Fibroblast of mammary gland (primary cell): ENCODE measurements at regions not wholly inside any gene's neighbourhood (a gene's known extent, or its start where the extent isn't known, plus 50 kb on each side); places are given as distances from the start of the nearest gene placed in this dataset.

Source experiments
- DNase-seq: peaks from one replicate; pipeline ENCODE4 v3.0.0-alpha.2; 2010; ENCODE audit warnings: low read depth
- H3K4me3 ChIP-seq: 2 replicates; pipeline ENCODE4 v1.5.1; 2011; ENCODE audit warnings: low read depth, mild to moderate bottlenecking, low read length, moderate library complexity; ENCODE audit not compliant: control insufficient read depth
- TF ChIP-seq, protein P1 (sequence below): conservative IDR thresholded peaks from 2 replicates; pipeline ENCODE4 v1.5.1; 2011; ENCODE audit warnings: low read depth, low read length, inconsistent platforms; ENCODE audit not compliant: control insufficient read depth, insufficient read depth

DNA sequence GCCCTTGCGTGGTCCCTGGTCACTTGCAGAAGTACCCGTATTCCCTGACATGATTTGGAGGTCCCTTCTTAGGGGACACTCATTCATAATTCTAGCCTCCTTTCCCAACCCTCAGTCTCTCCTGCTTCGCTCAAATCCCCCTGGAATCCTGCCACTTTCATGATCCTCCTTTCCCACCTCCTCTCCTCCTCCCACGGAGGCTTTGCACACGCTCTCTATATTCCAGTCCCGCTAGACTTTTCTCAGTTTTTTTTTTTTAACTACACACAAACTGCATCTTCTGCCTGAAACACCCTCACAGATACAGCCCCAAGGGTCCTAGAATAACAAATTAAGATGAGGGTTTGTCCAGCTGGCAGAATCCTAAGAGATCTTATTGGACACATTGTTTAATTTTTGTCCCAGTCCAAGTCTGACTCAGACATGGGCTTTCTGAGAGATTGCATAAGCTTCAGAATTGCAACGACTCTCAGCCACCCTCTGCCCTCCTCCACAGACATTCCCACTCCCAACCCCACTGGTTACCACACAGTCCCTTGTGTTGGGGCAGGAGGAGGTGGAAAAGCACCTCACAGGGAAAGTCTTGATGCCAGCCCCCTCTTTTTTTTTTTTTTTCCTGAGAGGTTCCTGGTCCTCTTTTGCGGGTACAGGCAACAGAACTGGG, 739.5 kb upstream of the EEF2KMT start:
- no peak for DNase-seq
- no peak overlapping the region for H3K4me3 ChIP-seq
- TF ChIP-seq, protein P1, sequence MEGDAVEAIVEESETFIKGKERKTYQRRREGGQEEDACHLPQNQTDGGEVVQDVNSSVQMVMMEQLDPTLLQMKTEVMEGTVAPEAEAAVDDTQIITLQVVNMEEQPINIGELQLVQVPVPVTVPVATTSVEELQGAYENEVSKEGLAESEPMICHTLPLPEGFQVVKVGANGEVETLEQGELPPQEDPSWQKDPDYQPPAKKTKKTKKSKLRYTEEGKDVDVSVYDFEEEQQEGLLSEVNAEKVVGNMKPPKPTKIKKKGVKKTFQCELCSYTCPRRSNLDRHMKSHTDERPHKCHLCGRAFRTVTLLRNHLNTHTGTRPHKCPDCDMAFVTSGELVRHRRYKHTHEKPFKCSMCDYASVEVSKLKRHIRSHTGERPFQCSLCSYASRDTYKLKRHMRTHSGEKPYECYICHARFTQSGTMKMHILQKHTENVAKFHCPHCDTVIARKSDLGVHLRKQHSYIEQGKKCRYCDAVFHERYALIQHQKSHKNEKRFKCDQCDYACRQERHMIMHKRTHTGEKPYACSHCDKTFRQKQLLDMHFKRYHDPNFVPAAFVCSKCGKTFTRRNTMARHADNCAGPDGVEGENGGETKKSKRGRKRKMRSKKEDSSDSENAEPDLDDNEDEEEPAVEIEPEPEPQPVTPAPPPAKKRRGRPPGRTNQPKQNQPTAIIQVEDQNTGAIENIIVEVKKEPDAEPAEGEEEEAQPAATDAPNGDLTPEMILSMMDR: no peak

DNA sequence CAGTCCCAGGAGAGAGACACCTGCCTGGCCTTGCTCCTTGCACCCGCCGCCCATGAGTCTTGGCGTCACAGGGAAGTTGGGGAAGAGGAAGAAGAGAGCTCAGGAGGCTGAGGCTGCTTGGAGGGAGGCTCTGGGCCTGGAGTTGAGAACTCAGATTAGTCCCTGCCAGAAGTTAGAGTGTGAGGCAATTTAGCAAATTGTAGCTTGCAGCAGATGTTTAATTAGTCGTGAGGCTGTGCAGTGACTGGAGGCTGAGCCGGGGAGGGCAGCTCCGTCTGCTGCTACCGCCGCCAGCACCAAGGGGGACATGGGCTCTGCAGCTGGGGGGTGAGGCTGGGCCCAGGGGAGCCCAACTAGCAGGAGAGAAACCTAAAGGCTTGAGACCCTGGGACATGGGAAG, 738.3 kb upstream of the EEF2KMT start:
- H3K4me3 ChIP-seq: no peak overlapping the region
- TF ChIP-seq, protein P1: no peak
- DNase-seq: no peak

DNA sequence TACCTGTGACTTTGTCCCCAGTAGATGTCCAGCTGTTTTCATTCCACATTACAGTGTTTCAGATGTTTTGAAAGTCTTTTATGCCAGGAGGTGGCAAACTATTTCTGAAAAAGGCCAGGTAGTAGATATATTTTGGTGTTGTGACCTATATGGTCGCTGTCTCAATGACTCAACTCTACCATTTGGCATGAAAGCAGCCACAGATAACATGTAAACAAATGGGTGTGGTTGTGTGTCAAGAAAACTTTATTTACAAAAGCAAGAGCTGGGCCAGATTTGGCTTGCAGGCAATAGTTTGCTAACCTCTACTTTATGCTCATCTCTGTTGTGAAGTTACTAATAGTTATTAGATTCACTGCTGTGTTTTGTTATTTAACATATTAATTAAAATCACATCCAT, 728.7 kb upstream of the EEF2KMT start:
- DNase-seq: no peak
- TF ChIP-seq, protein P1: no peak
- H3K4me3 ChIP-seq: no peak overlapping the region

DNA sequence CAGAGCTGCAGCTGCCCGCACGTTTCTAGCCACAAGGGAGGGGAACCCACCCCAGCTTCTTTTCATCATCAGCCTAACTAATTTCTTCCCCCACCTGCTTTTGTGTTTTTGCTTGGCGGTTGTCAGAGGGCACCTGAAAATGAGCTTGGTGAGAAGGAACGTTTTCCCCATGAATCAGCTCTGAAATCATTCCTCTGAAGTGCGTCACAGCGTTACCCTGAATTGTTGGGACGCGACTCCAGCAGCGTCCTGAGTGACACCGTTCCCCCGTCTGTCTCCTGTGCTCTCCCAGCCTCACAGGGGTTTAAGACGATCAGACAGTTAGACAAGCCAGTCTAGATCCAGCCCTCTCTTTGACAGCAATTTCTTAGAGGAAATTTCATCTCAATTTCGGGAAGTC, 722.9 kb upstream of the EEF2KMT start:
- DNase-seq: no peak
- TF ChIP-seq, protein P1: no peak
- H3K4me3 ChIP-seq: no peak overlapping the region

DNA sequence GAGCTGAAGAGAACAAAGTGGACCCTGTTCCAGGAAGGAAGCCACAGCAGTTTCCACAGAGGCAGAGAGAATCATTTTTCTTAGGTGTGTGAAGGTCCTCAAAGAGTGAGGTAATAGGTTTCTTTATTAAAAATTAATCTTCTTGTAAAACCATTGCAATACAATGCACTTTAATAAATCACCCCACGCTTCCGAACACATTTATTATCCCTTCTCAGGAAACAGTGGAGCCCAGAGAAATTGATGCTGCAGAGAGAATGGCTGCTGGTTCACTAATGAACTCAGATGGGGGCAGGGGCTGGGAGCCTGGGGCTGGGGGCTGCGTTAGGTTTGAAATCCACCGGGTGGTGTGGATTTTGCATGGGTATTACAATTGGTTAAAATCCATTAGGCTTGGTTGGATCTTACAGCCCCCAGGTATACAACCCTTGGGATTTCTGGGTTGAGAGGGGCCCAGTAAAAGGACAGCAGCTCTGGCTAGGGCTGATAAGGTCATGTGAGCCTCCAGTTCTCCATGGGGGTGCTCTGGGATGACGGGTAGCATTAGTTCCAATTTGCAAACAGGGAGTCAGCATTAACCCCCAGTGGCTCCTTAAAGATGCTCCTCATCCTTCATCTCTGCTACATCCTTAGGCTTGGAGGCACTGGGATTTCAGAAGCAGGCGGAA, 718.1 kb upstream of the EEF2KMT start:
- TF ChIP-seq, protein P1: no peak
- H3K4me3 ChIP-seq: no peak overlapping the region
- DNase-seq: no peak

DNA sequence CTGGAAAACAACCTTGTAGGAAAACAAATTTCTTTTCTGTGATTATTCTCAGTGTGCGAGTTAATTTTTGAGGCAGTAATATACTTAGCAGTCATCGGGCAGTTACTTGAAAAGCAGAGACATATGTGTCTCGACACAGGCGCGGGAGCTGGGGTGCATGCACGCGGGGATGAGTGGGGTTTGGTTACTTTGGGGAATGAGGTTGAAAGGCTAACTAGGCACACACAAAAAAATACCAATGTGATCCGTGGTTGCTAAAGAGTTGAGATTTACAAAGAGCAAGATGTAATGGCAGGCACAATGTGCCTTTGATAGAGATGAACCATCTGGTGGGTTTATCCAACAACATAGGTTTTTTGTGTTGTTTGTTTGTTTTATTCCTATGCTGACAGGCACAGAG, 703.8 kb upstream of the EEF2KMT start:
- H3K4me3 ChIP-seq: no peak overlapping the region
- DNase-seq: no peak
- TF ChIP-seq, protein P1: no peak
